Panc1 (cell line): ENCODE measurements at regions not wholly inside any gene's neighbourhood (a gene's known extent, or its start where the extent isn't known, plus 50 kb on each side); places are given as distances from the start of the nearest gene placed in this dataset.

Experiments used
- ATAC-seq: fragments of 200-7000 bp; cut with Tn5 transposase; 2 replicates; pipeline ENCODE4 v1.9.1; 2020; ENCODE audit warnings: mild to moderate bottlenecking, moderate library complexity
- BruUV-seq: library from RNA; stranded (reverse); fragments of 400-500 nt; replicated peaks from 2 replicates; lab custom pipeline; 2021; lab: Mats Ljungman, UMichigan
- CTCF ChIA-PET: fragments of 300-600 bp; sonication (Branson Sonifier 250); formaldehyde crosslinking; loops from one replicate; lab custom pipeline; 2022; ENCODE audit warnings: antibody characterized with exemption; lab: Charles Lee
- POLR2A ChIA-PET: fragments of 300-600 bp; sonication (Branson Sonifier 250); formaldehyde crosslinking; loops from one replicate; lab custom pipeline; 2022; ENCODE audit warnings: antibody characterized with exemption; lab: Charles Lee
- DNase-seq: peaks from one replicate; pipeline ENCODE4 v3.0.0-alpha.2; 2010; ENCODE audit warnings: low read depth, low spot score
- H3K27ac ChIP-seq: 2 replicates; pipeline ENCODE4 v1.5.1; 2011; ENCODE audit warnings: mild to moderate bottlenecking, low read length, inconsistent platforms
- H3K27me3 ChIP-seq: fragments of 200-500 bp; sonication (Bioruptor generic); 2 replicates; pipeline ENCODE4 v1.6.0; 2014; ENCODE audit warnings: low read length, inconsistent platforms; ENCODE audit not compliant: control insufficient read depth, insufficient read depth
- H3K36me3 ChIP-seq: fragments of 200-500 bp; sonication (Bioruptor generic); 2 replicates; pipeline ENCODE4 v1.5.1; 2014; ENCODE audit warnings: inconsistent platforms, mild to moderate bottlenecking, low read length, moderate library complexity; ENCODE audit not compliant: control insufficient read depth, insufficient read depth
- H3K4me1 ChIP-seq: 2 replicates; pipeline ENCODE4 v1.5.1; 2011; ENCODE audit warnings: inconsistent platforms, mild to moderate bottlenecking, low read length, moderate library complexity; ENCODE audit not compliant: control insufficient read depth, insufficient read depth
- H3K4me3 ChIP-seq, 2 experiments: 2 replicates each; pipeline ENCODE4 v1.5.1; 2011 to 2012; ENCODE audit warnings: low read depth in 2 of 2, low read length in 2 of 2, mild to moderate bottlenecking in 2 of 2, inconsistent platforms in 1 of 2, moderate library complexity in 1 of 2
- H3K9me3 ChIP-seq: fragments of 200-500 bp; sonication (Bioruptor generic); 2 replicates; pipeline ENCODE4 v1.5.1; 2014; ENCODE audit warnings: low read depth, mild to moderate bottlenecking, inconsistent platforms, low read length, moderate library complexity; ENCODE audit not compliant: control insufficient read depth, insufficient read depth
- CTCF ChIP-seq: fragments of 450-650 bp; IDR thresholded peaks from 2 replicates; pipeline ENCODE4 v1.5.1; 2017; ENCODE audit warnings: mild to moderate bottlenecking
- POLR2AphosphoS5 ChIP-seq: IDR thresholded peaks from 2 replicates; pipeline ENCODE4 v1.6.1; 2012; ENCODE audit warnings: mild to moderate bottlenecking, low read depth, low read length, moderate library complexity
- REST ChIP-seq, 2 experiments: IDR thresholded peaks; 2 replicates each; pipeline ENCODE4 v1.6.1; 2011 to 2012; ENCODE audit warnings: low read depth in 2 of 2, control low read depth in 1 of 2, low read length in 1 of 2, mild to moderate bottlenecking in 1 of 2, moderate library complexity in 1 of 2; ENCODE audit not compliant: insufficient read depth in 1 of 2
- SIN3A ChIP-seq: IDR thresholded peaks from 2 replicates; pipeline ENCODE4 v1.6.1; 2012; ENCODE audit warnings: low read depth, mild to moderate bottlenecking, low read length, moderate library complexity, borderline replicate concordance; ENCODE audit not compliant: insufficient read depth
- TCF7L2 ChIP-seq: IDR thresholded peaks from 2 replicates; pipeline ENCODE4 v1.6.1; 2011; ENCODE audit warnings: mild to moderate bottlenecking, low read depth, low read length, inconsistent platforms
- in situ Hi-C: cut with HindIII; loops from 2 replicates; pipeline ENCODE4 v1.10.0; 2016; ENCODE audit warnings: low sequenced_read_pairs, low pct_unique_long_range_greater_than_20kb
- intact Hi-C: fragments of 100-400 bp; cut with micrococcal nuclease; formaldehyde crosslinking; loops from one replicate; pipeline ENCODE4 v1.10.0; 2022; ENCODE audit not compliant: unreplicated experiment

DNA sequence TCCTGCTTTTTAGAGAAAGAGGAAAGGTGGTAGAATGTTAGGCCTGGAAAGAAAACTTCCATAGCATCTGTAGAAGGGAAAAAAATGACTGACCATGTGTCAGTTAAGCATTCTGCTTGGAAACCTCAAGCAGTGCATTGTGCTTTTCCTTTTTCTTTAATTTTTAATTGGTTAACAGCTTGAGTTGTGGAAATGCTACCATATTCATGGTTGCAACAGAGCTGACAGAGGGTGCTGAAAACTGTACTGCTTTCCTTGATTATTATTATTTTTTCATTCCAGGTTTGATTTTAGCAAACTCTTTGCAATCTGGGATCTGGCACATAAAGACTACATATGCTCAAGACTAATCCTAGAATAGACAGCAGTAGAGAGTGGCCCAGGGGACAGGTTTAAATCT, 404.5 kb downstream of the EPHA4 start:
- TF ChIP-seq CTCF (no peak), REST (IDR thresholded peaks at IDR 0.05; ENCODE audit: insufficient read depth in 1 of 2, low read depth in 2 of 2, low read length in 1 of 2) (no peak), POLR2AphosphoS5 (no peak), SIN3A (no peak), TCF7L2 (no peak)
- no peak for ATAC-seq
- BruUV-seq = no TSS peak
- H3K27ac ChIP-seq = no peak overlapping the region
- POLR2A ChIA-PET = no interaction called here
- intact Hi-C loops (no loop called here), in situ Hi-C loops (no loop called here)
- no peaks in the 10 kb centered on the region for H3K4me1 ChIP-seq
- CTCF ChIA-PET = no interaction called here
- H3K4me3 ChIP-seq = no peak overlapping the region
- H3K9me3 ChIP-seq = no peaks in the 10 kb centered on the region
- no peaks in the 10 kb centered on the region for H3K36me3 ChIP-seq
- no peak for DNase-seq
- H3K27me3 ChIP-seq = no peaks in the 10 kb centered on the region

GRCh38 chr2:221169724-221170123, 402.4 kb downstream of the EPHA4 start:
- H3K9me3 ChIP-seq = no peaks in the 10 kb centered on the region
- no TSS peak for BruUV-seq
- ChIA-PET CTCF (no interaction called here), POLR2A (no interaction called here)
- no peaks in the 10 kb centered on the region for H3K4me1 ChIP-seq
- intact Hi-C loops (no loop called here), in situ Hi-C loops (no loop called here)
- ATAC-seq (no peak), DNase-seq (no peak)
- no peaks in the 10 kb centered on the region for H3K27me3 ChIP-seq
- TF ChIP-seq CTCF (no peak), REST (IDR thresholded peaks at IDR 0.05; ENCODE audit: insufficient read depth in 1 of 2, low read depth in 2 of 2, low read length in 1 of 2) (no peak), SIN3A (no peak), TCF7L2 (no peak), POLR2AphosphoS5 (no peak)
- no peak overlapping the region for H3K4me3 ChIP-seq
- H3K36me3 ChIP-seq = no peaks in the 10 kb centered on the region
- H3K27ac ChIP-seq = no peak overlapping the region
